GM18517 (cell line): ENCODE measurements at regions not wholly inside any gene's neighbourhood (a gene's known extent, or its start where the extent isn't known, plus 50 kb on each side); places are given as distances from the start of the nearest gene placed in this dataset.

Experiments used
- ATAC-seq: cut with Tn5 transposase; IDR thresholded peaks from one replicate; pipeline ENCODE4 v1.9.1; 2021; ENCODE audit warnings: mild to moderate bottlenecking, moderate library complexity; ENCODE audit not compliant: unreplicated experiment

- ATAC-seq = no peak
Observed at GRCh38 chr15:31262143-31262530, 64.5 kb upstream of the KLF13 start.

- peak; percentile 32 for ATAC-seq
Observed at GRCh38 chr15:31262901-31263671, 63.5 kb upstream of the KLF13 start.

- ATAC-seq = peak; percentile 34
Observed at GRCh38 chr15:31263751-31264558, 62.7 kb upstream of the KLF13 start.

GRCh38 chr15:31264559-31265089, 62.0 kb upstream of the KLF13 start:
- ATAC-seq = no peak

- peak; percentile 2 for ATAC-seq
Observed at GRCh38 chr15:31265090-31265870, 61.4 kb upstream of the KLF13 start.

GRCh38 chr15:31265871-31266711, 60.5 kb upstream of the KLF13 start:
- ATAC-seq = peak; percentile 55

- no peak for ATAC-seq
Observed at GRCh38 chr15:31266712-31267111, 59.9 kb upstream of the KLF13 start.

GRCh38 chr15:31267161-31268107, 59.2 kb upstream of the KLF13 start:
- ATAC-seq = no peak

GRCh38 chr15:31268108-31268501, 58.5 kb upstream of the KLF13 start:
- ATAC-seq = no peak

GRCh38 chr15:31268911-31269784, 57.5 kb upstream of the KLF13 start:
- ATAC-seq = no peak

GRCh38 chr15:31269816-31270575, 56.6 kb upstream of the KLF13 start:
- no peak for ATAC-seq

GRCh38 chr15:31270767-31271166, 55.9 kb upstream of the KLF13 start:
- ATAC-seq = no peak

GRCh38 chr15:31271224-31271635, 55.4 kb upstream of the KLF13 start:
- no peak for ATAC-seq

GRCh38 chr15:31271711-31272557, 54.7 kb upstream of the KLF13 start:
- no peak for ATAC-seq

- no peak for ATAC-seq
Observed at GRCh38 chr15:31272558-31273257, 53.9 kb upstream of the KLF13 start.
